ENCODE measurements at regions not wholly inside any gene's neighbourhood (a gene's known extent, or its start where the extent isn't known, plus 50 kb on each side); places are given as distances from the start of the nearest gene placed in this dataset.

GRCh38 chr12:75657831-75658230 lies 146.4 kb upstream of the KRR1 start:
- WGBS (ENCODE audit: insufficient coverage, low coverage, missing lambda C conversion rate), result 0% methylated on average over 2 of the region's 2 CpGs
- ATAC-seq, result no peak
- Histone ChIP-seq H3K27ac (ENCODE audit: extremely low read depth, low read depth, low read length) (no peak overlapping the region), H3K27me3 (ENCODE audit: control insufficient read depth in 2 of 2, insufficient read depth in 2 of 2, low read length in 2 of 2) (0 out of 5 replicates have a peak, but pooled peaks cover 0 to under 1% of the 10 kb centered on the region in 2 experiments), H3K36me3 (ENCODE audit: control insufficient read depth, insufficient read depth, low read length) (no peaks in the 10 kb centered on the region), H3K4me3 (no peak overlapping the region), H3K79me2 (ENCODE audit: control insufficient read depth, insufficient read depth, low read length) (no peaks in the 10 kb centered on the region), H2AFZ (ENCODE audit: low read depth, low read length) (no peak overlapping the region), H3K9me1 (ENCODE audit: control insufficient read depth, insufficient read depth, low read length) (no peaks in the 10 kb centered on the region), H3K4me1 (replicated peaks in 1 of 2; ENCODE audit: control insufficient read depth in 2 of 2, insufficient read depth in 2 of 2, low read length in 2 of 2) (peaks cover 0 to 9% of the 10 kb centered on the region in 2 experiments; a peak in 3 of 5 replicates), H4K20me1 (replicated peaks; ENCODE audit: control insufficient read depth, insufficient read depth, low read length) (no peaks in the 10 kb centered on the region), H3K9ac (ENCODE audit: insufficient read depth in 1 of 2, low read depth in 2 of 2, low read length in 2 of 2) (no peak overlapping the region), H3K4me2 (ENCODE audit: insufficient read depth, low read length) (no peak overlapping the region), H3K9me3 (replicated peaks; ENCODE audit: control insufficient read depth, insufficient read depth, low read depth, low read length) (no peaks in the 10 kb centered on the region)
- TF ChIP-seq ZBTB33 (CRISPR knock-in tag; IDR thresholded peaks at IDR 0.05) (no peak), L3MBTL2 (IDR thresholded peaks at IDR 0.05) (no peak), ZBTB26 (CRISPR knock-in tag; IDR thresholded peaks at IDR 0.05) (no peak), CREBBP (IDR thresholded peaks at IDR 0.05; ENCODE audit: low read depth, low read length) (no peak), SMC3 (conservative IDR thresholded peaks at IDR 0.05; ENCODE audit: insufficient read depth, low read depth, low read length) (no peak), BCLAF1 (IDR thresholded peaks at IDR 0.05; ENCODE audit: borderline replicate concordance in 1 of 2, control insufficient read depth in 1 of 2, low read depth in 2 of 2, low read length in 1 of 2) (no peak), TCF3 (CRISPR knock-in tag; IDR thresholded peaks at IDR 0.05) (no peak)
- ChIA-PET CTCF (ENCODE audit: low intra/inter-chr PET ratio) (no interaction called here), POLR2A (no interaction called here)
- no peak for DNase-seq (ENCODE audit: extremely low read depth in 1 of 4, low spot score in 3 of 4)
- no TSS peak for BruUV-seq (replicated peaks)
- intact Hi-C loops (cut with micrococcal nuclease) (no loop called here), in situ Hi-C loops (cut with MboI) (no loop called here)
- no peak for FAIRE-seq
